D721Med (cell line): ENCODE measurements at regions not wholly inside any gene's neighbourhood (a gene's known extent, or its start where the extent isn't known, plus 50 kb on each side); places are given as distances from the start of the nearest gene placed in this dataset.

ENCODE experiments used
- DNase-seq: peaks from one replicate; pipeline ENCODE4 v3.0.0; 2011; ENCODE audit warnings: low spot score; ENCODE audit not compliant: insufficient read length
- FAIRE-seq: peaks from 2 replicates; lab custom pipeline; 2011; peaks lifted over from hg19 to GRCh38; lab: Jason Lieb, UNC
- CTCF ChIP-seq: IDR thresholded peaks from 2 replicates; pipeline ENCODE4 v1.5.1; 2012; ENCODE audit warnings: mild to moderate bottlenecking, control low read depth; ENCODE audit not compliant: insufficient read depth; ENCODE audit errors: missing control alignments

GRCh38 chr6:140960566-140960965, 1172.2 kb upstream of the GJE1 start:
- no peak for FAIRE-seq
- TF ChIP-seq CTCF, result no peak
- DNase-seq, result no peak

GRCh38 chr6:140957386-140957785, 1175.3 kb upstream of the GJE1 start:
- DNase-seq, result no peak
- FAIRE-seq, result peak; percentile 82
- no peak for TF ChIP-seq CTCF

GRCh38 chr6:140956571-140957369, 1176.0 kb upstream of the GJE1 start:
- DNase-seq, result no peak
- FAIRE-seq, result peak; percentile 29
- no peak for TF ChIP-seq CTCF

- FAIRE-seq (no peak), DNase-seq (no peak)
- no peak for TF ChIP-seq CTCF
Observed at GRCh38 chr6:140940251-140940925, 1192.3 kb upstream of the GJE1 start.

GRCh38 chr6:140932909-140933308, 1199.8 kb upstream of the GJE1 start:
- no peak for TF ChIP-seq CTCF
- no peak for DNase-seq
- no peak for FAIRE-seq

GRCh38 chr6:140931581-140931980, 1201.1 kb upstream of the GJE1 start:
- DNase-seq (no peak), FAIRE-seq (no peak)
- no peak for TF ChIP-seq CTCF

- no peak for DNase-seq
- FAIRE-seq, result no peak
- TF ChIP-seq CTCF, result no peak
Observed at GRCh38 chr6:140929121-140929520, 1203.6 kb upstream of the GJE1 start.
